ENCODE measurements at regions not wholly inside any gene's neighbourhood (a gene's known extent, or its start where the extent isn't known, plus 50 kb on each side); places are given as distances from the start of the nearest gene placed in this dataset.

DNA sequence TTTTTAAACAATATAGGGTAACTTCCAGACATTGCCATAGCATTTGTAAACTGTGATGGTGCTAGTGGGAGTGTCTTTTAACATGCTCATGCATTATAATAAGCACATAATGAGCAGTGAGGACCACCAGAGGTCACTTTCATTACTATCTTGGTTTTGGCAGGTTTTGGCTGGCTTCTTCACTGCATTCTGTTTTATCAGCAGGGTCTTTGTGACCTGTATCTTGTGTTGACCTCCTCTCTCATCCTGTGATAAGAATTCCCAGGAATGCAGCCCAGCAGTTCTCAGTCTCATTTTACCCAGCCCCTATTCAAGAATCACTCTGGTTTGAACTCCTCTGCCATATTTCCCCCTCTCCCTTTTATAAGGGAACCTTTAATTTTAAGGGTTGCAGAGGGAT, 91.3 kb downstream of the ZNF467 start:
- TF ChIP-seq, protein P1, sequence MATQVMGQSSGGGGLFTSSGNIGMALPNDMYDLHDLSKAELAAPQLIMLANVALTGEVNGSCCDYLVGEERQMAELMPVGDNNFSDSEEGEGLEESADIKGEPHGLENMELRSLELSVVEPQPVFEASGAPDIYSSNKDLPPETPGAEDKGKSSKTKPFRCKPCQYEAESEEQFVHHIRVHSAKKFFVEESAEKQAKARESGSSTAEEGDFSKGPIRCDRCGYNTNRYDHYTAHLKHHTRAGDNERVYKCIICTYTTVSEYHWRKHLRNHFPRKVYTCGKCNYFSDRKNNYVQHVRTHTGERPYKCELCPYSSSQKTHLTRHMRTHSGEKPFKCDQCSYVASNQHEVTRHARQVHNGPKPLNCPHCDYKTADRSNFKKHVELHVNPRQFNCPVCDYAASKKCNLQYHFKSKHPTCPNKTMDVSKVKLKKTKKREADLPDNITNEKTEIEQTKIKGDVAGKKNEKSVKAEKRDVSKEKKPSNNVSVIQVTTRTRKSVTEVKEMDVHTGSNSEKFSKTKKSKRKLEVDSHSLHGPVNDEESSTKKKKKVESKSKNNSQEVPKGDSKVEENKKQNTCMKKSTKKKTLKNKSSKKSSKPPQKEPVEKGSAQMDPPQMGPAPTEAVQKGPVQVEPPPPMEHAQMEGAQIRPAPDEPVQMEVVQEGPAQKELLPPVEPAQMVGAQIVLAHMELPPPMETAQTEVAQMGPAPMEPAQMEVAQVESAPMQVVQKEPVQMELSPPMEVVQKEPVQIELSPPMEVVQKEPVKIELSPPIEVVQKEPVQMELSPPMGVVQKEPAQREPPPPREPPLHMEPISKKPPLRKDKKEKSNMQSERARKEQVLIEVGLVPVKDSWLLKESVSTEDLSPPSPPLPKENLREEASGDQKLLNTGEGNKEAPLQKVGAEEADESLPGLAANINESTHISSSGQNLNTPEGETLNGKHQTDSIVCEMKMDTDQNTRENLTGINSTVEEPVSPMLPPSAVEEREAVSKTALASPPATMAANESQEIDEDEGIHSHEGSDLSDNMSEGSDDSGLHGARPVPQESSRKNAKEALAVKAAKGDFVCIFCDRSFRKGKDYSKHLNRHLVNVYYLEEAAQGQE (IDR thresholded peaks at IDR 0.05; ENCODE audit: insufficient read depth in 1 of 2, low read depth in 2 of 2, low read length in 2 of 2), result no peak

DNA sequence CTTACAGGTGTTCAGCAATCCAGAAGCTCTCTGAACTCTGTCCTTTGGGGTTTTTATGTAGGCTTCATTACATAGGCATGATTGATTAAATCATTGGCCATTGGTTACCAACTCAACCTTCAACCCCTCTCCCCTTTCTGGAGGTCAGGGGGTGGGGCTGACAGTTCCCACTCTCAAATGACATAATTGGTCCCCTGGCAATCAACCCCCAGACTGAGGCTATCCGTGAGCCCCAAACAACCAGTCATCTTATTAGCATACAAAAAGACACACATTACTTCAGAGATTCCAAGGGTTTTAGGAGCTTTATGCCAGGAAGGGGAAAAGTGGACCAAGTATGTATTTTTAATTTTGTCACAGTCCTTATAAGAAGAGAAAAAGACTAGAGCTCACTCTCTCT, 92.1 kb downstream of the ZNF467 start:
- no peak for TF ChIP-seq POLR2AphosphoS5 (IDR thresholded peaks at IDR 0.05; ENCODE audit: low read depth, low read length)
- TF ChIP-seq FOXP2 (optimal IDR thresholded peaks at IDR 0.05; ENCODE audit: borderline replicate concordance, extremely low read depth, extremely low read length, insufficient read depth), result no peak

DNA sequence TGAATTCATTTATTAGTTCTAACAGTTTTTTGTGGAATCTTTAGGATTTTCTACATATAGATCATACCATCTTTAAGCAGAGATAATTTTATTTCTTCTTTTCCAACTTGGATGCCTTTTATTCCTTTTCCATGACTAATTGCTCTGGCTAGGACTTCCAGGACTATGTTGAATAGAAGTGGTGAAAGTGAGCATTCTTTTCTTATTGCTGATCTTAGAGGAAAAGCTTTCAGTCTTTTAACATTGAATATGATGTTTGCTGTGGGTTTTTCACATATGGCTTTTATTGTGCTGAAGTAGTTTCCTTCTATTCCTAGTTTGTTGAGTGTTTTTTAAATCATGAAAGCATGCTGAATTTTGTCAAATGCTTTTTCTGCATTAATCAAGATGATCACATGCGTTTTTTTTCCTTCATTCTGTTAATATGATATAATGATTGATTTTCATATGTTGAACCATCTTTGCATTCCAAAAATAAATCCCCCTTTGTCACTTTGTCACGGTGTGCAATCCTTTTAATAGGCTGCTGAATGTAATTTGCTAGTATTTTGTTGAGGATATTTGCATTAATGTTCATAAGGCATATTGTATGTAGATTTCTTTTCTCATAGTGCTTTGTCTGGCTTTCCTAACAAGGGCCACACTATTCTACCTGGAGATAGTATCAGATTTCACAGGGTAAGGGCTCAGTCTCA, 92.9 kb downstream of the ZNF467 start:
- TF ChIP-seq TAF1 (IDR thresholded peaks at IDR 0.05; ENCODE audit: borderline replicate concordance, insufficient read depth, low read length) (no peak), FOXP2 (optimal IDR thresholded peaks at IDR 0.05; ENCODE audit: borderline replicate concordance, extremely low read depth, extremely low read length, insufficient read depth) (no peak), SIN3A (IDR thresholded peaks at IDR 0.05; ENCODE audit: borderline replicate concordance, insufficient read depth, low read length) (no peak), POLR2AphosphoS5 (IDR thresholded peaks at IDR 0.05; ENCODE audit: low read depth, low read length) (no peak)
- TF ChIP-seq, protein P1 (IDR thresholded peaks at IDR 0.05; ENCODE audit: insufficient read depth in 1 of 2, low read depth in 2 of 2, low read length in 2 of 2), result no peak

DNA sequence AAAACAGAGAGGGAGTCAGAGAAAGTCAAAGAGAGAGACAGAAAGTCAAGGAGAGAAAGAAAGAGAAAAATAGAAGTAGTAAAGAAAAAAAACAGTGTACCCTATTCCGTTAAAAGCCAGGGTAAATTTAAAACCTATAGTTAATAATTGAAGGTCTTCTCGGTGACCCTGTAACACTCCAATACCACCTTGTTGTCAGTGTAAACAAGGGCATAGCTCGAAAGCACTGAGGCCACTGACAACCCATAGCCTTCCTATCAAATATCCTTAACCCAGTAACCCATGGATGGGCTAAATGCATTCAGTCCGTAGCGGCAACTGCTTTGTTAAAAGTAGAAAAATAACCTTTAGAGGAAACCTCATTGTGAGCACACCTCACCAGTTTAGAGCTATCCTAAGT, 100.4 kb downstream of the ZNF467 start:
- no peak for TF ChIP-seq FOXP2 (optimal IDR thresholded peaks at IDR 0.05; ENCODE audit: borderline replicate concordance, extremely low read depth, extremely low read length, insufficient read depth)
- no peak for TF ChIP-seq SIN3A (IDR thresholded peaks at IDR 0.05; ENCODE audit: borderline replicate concordance, insufficient read depth, low read length)
- TF ChIP-seq POLR2AphosphoS5 (IDR thresholded peaks at IDR 0.05; ENCODE audit: low read depth, low read length), result no peak
- TF ChIP-seq, protein P1 (IDR thresholded peaks at IDR 0.05; ENCODE audit: insufficient read depth in 1 of 2, low read depth in 2 of 2, low read length in 2 of 2), result no peak
- no peak for TF ChIP-seq TAF1 (IDR thresholded peaks at IDR 0.05; ENCODE audit: borderline replicate concordance, insufficient read depth, low read length)

DNA sequence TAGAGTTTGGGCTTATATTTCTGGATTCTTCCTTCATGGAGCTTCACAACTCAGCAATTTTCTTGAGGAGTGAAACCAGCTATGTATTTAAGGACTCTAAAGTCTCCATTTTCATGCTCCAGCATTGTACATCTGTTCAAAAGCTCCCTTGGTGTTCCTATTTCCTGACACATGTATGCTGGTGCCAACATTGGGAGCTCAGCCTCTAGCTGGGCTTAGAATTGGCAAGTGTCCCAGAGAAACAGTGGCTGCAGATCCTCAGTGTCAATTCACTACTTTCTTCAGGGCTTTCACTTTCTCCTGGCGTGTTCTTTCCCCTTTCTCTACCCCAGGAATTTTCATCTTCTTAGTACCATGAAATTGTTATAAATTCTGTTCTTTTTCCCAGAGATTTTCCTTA, 103.1 kb downstream of the ZNF467 start:
- TF ChIP-seq POLR2AphosphoS5 (IDR thresholded peaks at IDR 0.05; ENCODE audit: low read depth, low read length) (no peak), TAF1 (IDR thresholded peaks at IDR 0.05; ENCODE audit: borderline replicate concordance, insufficient read depth, low read length) (no peak), FOXP2 (optimal IDR thresholded peaks at IDR 0.05; ENCODE audit: borderline replicate concordance, extremely low read depth, extremely low read length, insufficient read depth) (no peak), SIN3A (IDR thresholded peaks at IDR 0.05; ENCODE audit: borderline replicate concordance, insufficient read depth, low read length) (no peak)
- TF ChIP-seq, protein P1 (IDR thresholded peaks at IDR 0.05; ENCODE audit: insufficient read depth in 1 of 2, low read depth in 2 of 2, low read length in 2 of 2), result no peak

All from PFSK-1 (cell line).